ENCODE measurements at regions not wholly inside any gene's neighbourhood (a gene's known extent, or its start where the extent isn't known, plus 50 kb on each side); places are given as distances from the start of the nearest gene placed in this dataset.

- TF ChIP-seq AHDC1 (CRISPR knock-in tag; IDR thresholded peaks at IDR 0.05; ENCODE audit: borderline replicate concordance) (no peak), REST (IDR thresholded peaks at IDR 0.05; ENCODE audit: borderline replicate concordance in 1 of 2, low read depth in 1 of 2, low read length in 2 of 2) (peak in 1 of 2 experiments; percentile 15; a peak in 1 of 4 replicates), ZNF775 (CRISPR knock-in tag; IDR thresholded peaks at IDR 0.05; ENCODE audit: borderline replicate concordance) (no peak), FOSL2 (CRISPR knock-in tag; IDR thresholded peaks at IDR 0.05) (peak; percentile 51), ZNF710 (CRISPR knock-in tag; IDR thresholded peaks at IDR 0.05; ENCODE audit: borderline replicate concordance) (peak; percentile 37; the same call in 1 of the 2 replicates), HIC2 (CRISPR knock-in tag; IDR thresholded peaks at IDR 0.05; ENCODE audit: low read depth) (peak; percentile 99), ZNF101 (CRISPR knock-in tag; IDR thresholded peaks at IDR 0.05; ENCODE audit: borderline replicate concordance, low read depth) (no peak), ZNF841 (CRISPR knock-in tag; IDR thresholded peaks at IDR 0.05; ENCODE audit: borderline replicate concordance) (no peak)
Observed at GRCh38 chr11:69567951-69568808, 72.8 kb upstream of the CCND1 start (continued).
